HG03439 (cell line): ENCODE measurements at regions not wholly inside any gene's neighbourhood (a gene's known extent, or its start where the extent isn't known, plus 50 kb on each side); places are given as distances from the start of the nearest gene placed in this dataset.
"Not testable (repeated sequence)": the region's sequence is repeated elsewhere in the genome, so short reads cannot be mapped to it uniquely, and the experiment has no call there.

Source experiments
- ATAC-seq: cut with Tn5 transposase; IDR thresholded peaks from one replicate; pipeline ENCODE4 v1.9.1; 2021; ENCODE audit warnings: mild to moderate bottlenecking, moderate library complexity; ENCODE audit not compliant: unreplicated experiment

GRCh38 chr16:86948046-86948445, 369.1 kb downstream of the C16orf95 start:
- ATAC-seq = no peak

- ATAC-seq = no peak
These were observed 368.1 kb downstream of the C16orf95 start for GRCh38 chr16:86949116-86949515.

GRCh38 chr16:86949630-86950029, 367.6 kb downstream of the C16orf95 start:
- no peak for ATAC-seq

GRCh38 chr16:86951041-86951822, 366.0 kb downstream of the C16orf95 start:
- ATAC-seq = no peak

GRCh38 chr16:86951831-86952598, 365.2 kb downstream of the C16orf95 start:
- no peak for ATAC-seq

GRCh38 chr16:86952769-86953168, 364.4 kb downstream of the C16orf95 start:
- ATAC-seq = no peak

GRCh38 chr16:86953631-86954391, 363.4 kb downstream of the C16orf95 start:
- ATAC-seq = no peak

- no peak for ATAC-seq
These were observed 361.9 kb downstream of the C16orf95 start for GRCh38 chr16:86955136-86955855.

- ATAC-seq = no peak
These were observed 360.8 kb downstream of the C16orf95 start for GRCh38 chr16:86956437-86956836.

- not testable (repeated sequence) for ATAC-seq
These were observed 359.5 kb downstream of the C16orf95 start for GRCh38 chr16:86957662-86958198.

GRCh38 chr16:86958423-86958822, 358.8 kb downstream of the C16orf95 start:
- no peak for ATAC-seq

- ATAC-seq = no peak
These were observed 358.0 kb downstream of the C16orf95 start for GRCh38 chr16:86959091-86959651.

GRCh38 chr16:86959729-86960128, 357.5 kb downstream of the C16orf95 start:
- no peak for ATAC-seq

GRCh38 chr16:86960266-86960665, 356.9 kb downstream of the C16orf95 start:
- no peak for ATAC-seq

- no peak for ATAC-seq
These were observed 356.0 kb downstream of the C16orf95 start for GRCh38 chr16:86961171-86961601.

- ATAC-seq = no peak
These were observed 354.9 kb downstream of the C16orf95 start for GRCh38 chr16:86962259-86962658.

GRCh38 chr16:86962913-86963312, 354.3 kb downstream of the C16orf95 start:
- no peak for ATAC-seq

- no peak for ATAC-seq
These were observed 353.3 kb downstream of the C16orf95 start for GRCh38 chr16:86963600-86964575.

- no peak for ATAC-seq
These were observed 352.4 kb downstream of the C16orf95 start for GRCh38 chr16:86964796-86965241.
